NCI-H748 (cell line): ENCODE measurements at regions not wholly inside any gene's neighbourhood (a gene's known extent, or its start where the extent isn't known, plus 50 kb on each side); places are given as distances from the start of the nearest gene placed in this dataset.

Source experiments
- DNase-seq: peaks from one replicate; lab custom pipeline; 2025; ENCODE audit not compliant: unreplicated experiment; lab: John Stamatoyannopoulos, UW

DNA sequence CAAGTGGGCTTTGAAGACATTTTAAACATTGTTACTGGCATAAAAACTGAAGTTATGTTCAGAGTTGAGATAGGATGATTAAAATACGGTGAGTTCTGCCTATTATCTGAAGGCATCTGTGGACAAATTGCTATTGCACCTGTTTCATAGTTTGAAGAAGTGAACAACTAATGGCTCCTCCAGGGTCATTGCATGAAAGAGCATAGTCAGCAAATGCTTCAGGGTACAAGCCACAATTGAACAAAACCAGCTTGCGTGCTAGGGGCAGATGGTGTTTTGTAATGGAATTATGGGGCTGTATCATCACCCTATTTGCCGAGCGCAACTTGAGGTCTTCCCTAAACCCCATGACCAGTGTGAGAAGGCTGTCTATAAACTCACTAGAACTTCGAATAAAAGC is 369.1 kb downstream of the MTRR start:
- DNase-seq = no peak

DNA sequence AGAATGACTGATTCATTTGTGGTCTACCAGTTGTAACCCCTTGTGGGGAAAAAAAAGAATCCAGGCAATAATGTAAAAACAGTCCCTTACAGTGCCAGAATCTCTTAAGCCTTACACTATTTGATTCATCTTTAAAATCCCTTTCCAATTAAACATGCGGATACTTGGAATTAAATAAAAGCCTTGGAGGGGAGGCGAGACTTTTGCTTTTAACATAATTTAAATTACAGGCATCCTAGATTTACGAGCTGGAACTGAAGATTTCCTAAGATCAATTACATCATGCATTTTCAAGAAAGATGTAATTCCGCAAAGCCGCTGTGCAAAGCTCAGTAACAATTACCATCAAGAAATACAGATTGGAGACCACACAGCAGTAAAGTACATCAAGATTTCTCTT is 370.2 kb downstream of the MTRR start:
- no peak for DNase-seq

DNA sequence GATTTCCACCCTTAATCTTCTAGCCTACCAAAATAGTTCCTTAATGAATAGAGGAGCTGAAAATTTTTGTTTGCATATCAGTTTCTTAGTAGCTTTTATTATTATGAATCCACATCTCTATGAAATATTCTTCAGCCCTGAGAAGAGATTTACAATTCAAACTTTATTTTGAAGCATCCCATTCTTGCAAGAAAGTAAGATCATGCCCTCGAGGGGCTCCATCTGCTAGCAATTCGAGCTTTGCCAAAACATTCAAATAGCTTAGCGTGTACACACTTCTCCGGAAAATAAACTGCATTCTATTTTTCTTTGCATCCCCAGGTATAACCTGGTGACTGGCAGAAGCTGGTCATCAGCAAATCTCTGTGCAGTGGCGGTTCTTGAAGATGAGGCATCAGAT is 370.7 kb downstream of the MTRR start:
- DNase-seq = no peak

DNA sequence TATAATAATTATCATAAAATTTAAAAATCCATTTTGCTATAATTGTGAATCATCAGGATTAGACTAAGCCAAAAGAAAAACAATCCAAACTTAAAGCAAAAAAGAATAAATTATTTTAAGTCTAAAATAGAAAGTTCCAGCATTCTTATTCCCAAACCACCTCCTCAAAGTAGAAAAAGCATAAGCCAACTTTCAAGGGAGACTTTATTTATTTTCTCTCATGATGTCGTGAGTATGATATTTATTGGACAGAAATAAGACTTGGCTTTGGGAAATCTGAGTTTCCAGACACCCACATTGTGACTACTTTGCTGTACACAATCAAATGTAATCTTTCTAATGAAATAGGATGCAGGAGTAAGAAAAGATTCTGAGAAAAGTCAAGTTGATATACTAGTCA is 372.1 kb downstream of the MTRR start:
- DNase-seq = no peak

DNA sequence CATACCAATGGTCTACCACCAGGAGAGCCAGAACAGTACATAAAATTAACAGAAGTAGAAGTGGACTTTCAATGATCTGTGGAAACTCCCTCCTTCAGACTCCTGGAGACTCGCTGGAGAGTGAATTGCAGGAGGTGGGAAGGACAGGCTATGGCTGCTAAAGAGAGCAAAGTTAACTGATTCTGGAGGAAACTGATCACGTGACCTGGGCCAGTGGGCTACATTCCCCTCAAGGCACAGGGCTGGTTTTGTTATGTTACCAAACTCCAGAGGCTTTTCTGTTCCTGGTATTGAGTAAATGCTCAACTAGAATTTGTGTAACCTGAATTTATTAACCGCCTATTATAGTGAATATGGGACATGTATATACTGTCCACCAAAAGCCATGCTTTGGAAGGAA is 372.6 kb downstream of the MTRR start:
- no peak for DNase-seq

DNA sequence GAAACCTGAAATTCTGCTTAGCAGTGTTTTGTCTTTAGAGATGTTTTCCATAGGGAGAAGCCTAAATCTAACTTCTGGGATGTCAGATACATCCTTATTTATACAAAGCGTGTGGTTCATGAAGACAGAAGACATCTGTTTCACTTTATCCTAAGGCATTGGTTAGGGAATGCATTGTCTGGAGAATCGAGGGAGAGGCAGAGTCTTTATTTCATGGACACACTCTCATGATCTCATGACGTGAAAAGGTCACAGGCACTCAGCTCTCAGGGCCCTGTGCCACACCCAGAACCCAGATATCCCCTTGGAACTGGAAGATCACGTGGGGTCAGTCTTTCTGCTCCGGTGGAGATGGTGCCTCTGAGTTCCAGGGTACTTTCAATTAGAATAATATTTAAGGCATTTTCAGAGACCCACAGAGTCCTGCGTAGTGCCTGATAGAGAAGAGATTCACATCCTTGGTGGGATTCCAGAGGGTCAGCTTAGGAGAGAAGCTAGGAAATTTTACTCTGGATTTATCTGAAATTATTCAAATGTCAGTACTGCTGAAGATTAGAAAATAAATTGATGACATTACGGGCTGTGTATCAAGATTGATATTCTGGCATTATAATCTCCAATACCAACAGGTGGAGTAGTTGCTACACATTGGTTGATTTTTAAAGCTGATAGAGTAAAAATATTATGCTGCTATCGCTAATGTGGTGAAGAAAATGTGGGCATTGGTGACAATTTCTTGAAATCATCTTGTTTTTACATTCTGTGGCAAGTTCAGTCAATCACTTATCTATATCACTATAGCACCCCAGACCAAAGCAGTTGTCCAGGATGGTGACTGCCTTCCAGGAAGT is 378.3 kb downstream of the MTRR start:
- DNase-seq = peak; percentile 47

DNA sequence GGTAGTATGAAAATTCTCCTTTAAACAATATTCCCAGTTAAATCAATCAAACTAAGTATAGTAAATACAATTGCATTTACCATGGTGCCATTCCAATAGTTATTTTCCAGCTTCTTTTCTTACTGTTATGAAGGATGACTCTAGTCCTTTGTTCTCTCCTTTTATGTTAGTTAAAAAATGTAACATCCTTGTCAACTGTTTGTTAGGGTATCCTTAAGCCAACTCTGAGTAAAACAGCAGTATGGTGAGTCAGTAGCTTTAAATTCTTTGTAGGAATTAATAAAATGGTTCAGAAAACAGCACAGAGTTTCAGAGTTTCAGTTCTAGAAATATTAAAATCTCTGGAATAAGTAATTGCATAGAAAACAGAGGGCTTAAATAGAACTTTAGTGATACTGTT is 384.4 kb downstream of the MTRR start:
- no peak for DNase-seq

DNA sequence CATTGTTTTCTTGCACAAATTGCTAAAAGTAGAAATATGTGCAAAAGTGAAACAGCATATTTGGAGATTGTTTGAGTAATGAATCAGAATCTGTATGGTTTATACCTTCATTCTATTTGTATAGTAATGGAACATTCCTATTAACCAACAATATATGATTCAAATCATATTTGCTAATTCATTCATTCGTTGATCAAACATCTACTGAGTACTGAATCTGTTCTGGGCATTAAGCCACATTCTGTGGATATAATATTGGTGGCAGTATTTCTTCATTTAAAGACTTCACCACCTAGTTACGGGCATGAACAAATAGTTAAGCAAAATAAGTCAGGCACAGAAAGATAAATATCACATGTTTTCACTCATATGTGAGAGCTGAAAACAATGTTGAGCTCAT is 385.7 kb downstream of the MTRR start:
- DNase-seq = no peak

DNA sequence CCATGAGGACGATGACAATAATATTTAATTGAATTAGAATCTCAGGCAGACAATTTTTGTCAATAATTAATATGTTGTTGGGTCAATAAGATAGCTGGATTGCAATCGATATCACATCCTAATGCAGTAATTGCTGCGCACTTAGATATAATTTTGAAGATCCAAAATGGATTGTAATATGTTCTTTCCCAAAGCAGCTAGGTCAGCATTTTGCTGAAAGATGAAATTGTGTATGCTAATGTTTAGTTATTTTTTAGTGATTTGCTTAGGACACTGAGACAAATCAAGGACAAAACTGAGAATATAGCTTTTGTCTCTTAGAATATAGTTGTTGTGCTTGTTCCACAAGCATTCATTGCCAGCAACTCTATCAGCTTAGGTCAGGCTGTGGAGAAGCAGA is 389.9 kb downstream of the MTRR start:
- no peak for DNase-seq

DNA sequence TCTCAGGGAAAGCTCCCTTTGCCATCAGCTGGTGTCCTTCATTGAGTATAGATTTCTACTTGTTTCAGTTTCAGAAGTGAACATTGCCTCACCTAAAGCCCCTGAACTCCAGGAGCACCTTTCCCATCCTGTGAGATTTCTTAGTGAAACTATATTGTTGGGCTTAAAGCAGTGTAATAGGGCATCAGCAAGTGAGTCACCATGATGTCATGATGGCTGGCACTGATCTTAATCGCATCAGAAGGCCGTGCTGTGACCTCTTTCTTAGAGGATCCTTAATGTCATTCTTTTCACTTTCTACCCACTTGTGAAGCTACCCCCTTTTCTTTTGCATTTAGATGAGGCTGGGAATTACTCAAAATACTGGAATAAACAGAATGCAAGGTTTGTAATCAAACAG is 401.3 kb downstream of the MTRR start:
- DNase-seq = no peak

DNA sequence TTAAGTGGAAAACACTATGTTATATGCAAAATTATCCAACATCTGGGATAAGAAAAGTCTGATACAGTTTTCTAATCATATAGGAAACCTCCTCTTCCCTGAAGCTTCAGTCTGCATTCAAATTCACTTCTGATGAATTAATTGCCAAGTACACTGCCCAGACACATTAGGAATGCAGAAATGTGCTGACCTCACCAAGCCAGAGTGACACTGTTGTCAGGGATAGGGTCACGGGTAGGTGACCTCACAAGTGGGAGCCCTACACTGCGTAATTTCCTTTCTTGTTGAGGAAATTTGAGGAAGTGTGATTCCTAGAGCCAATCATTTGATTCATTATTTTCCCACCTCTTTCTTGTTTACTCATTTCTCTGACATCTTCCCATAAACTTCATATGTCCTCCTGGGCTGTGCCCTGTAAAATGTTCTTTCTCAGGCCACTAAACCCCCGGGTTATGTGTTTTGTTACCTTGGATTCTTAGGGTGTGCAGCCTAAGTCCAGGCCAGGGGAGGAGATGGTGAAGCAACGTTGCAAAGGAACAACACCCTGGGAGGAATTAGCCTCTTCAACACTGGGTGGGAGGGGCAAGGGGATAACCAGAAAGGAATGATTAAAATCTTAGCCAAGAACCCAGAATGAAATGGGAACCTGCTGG is 411.9 kb downstream of the MTRR start:
- DNase-seq = no peak

DNA sequence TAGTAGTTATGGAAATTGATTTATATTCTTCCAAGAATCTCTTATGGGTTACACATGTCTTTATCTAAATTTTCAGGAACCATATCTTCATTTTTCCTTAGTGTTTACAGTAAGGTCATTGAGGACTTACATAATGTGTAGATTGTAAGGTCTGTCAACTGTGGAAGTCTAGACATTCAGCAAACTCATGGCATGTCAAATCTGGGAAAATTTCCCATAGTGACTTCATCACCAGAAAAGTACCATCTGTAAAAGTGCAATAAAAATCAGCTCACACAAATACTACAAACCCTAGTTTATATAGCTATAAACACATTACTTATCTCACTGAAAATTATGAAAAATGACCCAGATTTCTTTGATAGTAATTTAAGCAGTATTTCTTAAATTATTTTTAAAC is 419.4 kb downstream of the MTRR start:
- DNase-seq = no peak

DNA sequence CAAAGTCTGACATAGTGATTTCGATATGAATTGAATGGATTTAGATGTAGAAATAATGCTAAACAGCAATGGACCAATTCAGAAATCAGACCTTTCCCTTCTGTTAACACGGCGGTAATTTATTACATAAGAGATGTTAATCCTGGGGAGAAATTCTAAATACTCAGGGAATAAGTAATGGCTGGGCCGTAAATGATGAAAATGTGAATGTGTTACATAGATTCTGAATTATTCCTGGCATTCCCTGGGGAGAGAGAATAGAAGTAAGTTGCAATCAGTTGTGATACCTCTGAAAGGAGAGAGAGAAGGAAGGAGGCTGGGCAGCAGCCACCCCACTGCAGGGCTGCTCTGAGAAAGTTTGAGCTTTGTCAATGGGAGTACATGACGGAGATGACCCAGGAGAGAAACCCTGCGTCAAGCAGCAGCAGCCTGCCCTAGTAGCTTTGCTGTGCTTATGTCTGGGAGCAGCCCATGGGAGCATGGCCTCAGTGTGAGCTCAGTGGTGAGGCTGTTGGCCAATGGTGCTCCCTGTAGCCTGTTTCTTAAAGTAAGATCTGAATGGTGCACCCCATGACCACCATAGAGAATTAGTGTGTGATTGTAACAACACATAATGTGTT is 420.1 kb downstream of the MTRR start:
- no peak for DNase-seq

DNA sequence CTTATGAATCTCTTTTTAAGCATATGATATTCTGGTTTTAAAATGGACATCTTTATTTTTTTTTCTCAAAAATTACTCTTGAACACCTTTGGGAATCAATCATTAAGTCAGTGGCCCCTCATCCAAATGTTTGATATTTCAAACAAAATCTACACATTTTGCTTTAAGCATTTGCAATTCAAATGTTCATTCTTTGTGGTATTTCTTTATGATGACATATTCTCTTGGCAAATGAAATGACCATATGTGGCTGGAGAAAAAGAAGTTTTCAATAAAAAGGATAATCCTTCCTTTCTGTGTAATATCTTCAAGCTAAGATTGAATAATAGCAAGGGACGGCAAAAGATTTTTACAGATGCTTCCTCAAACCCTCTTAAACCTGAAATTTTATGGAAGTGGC is 420.8 kb downstream of the MTRR start:
- no peak for DNase-seq

DNA sequence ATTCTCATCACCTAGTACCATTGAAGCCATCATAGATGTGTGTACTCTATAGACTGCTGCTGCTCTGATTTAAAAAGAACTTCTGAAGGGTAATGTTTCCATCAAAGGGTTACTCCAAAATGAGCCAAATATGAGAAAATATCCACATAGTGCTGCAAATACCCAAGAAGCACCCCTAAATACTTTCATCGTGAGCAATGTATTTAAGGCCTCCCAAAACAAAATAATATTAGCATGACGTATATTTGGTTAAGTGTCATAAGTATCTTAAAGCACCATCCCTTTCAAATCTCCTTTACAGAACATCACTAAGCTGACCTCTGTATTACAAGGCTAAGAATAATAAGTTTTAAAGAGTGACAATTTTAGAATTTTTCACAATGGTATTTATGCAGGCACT is 421.8 kb downstream of the MTRR start:
- DNase-seq = no peak

DNA sequence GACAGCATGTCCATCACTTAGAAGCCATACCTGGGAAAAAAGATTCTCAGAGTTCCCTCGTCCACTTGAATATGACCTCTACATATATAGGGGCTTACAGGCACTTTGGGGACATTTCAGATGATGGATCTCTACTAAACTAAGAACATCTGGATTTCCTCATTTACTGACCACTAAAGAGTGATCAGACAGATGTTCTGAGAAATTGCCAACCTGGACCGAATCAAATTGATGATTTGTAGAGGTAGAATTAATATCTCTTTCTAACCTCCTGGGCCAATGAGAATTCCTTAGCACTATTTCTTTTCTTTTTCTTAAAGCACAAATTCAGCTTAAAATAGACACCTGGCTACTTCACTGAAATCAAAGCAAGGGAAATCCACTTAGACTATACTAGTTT is 422.7 kb downstream of the MTRR start:
- DNase-seq = no peak

DNA sequence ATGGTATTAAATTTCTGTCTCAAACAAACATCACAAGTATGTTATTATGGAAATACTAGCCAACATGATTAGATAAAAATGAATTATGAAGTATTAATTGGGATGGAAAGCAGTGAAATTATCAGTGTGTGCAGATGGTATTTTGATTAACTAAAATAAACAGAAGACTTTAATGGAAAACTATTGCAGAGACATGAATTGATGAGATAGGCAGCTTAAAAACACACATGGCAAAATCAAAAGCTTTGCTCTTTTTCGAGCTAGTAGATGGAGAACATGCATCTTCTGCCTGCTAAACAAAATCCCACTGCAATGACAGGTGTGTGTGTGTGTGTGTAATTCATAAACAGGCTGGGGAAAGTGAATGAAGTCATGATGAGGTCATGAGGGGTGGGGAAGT is 426.2 kb downstream of the MTRR start:
- no peak for DNase-seq

DNA sequence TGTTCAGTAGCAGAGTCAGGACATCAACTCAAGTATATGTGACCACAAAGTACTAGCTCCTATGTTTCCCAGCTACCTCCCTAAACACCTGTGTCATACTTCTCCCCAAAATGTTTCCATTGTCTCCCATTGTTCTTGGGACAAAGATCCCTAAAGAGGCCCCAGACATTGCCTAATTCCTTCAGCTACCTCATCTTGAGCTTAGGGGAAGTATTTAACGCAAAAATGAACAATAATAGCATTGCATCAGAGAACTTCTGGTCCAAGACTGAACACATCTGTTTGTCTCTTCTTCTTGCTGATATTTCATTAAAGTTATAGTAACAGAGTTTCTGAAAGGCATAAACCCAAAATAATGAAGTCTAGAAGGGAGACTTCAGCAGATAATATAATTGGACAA is 430.8 kb downstream of the MTRR start:
- DNase-seq = no peak

DNA sequence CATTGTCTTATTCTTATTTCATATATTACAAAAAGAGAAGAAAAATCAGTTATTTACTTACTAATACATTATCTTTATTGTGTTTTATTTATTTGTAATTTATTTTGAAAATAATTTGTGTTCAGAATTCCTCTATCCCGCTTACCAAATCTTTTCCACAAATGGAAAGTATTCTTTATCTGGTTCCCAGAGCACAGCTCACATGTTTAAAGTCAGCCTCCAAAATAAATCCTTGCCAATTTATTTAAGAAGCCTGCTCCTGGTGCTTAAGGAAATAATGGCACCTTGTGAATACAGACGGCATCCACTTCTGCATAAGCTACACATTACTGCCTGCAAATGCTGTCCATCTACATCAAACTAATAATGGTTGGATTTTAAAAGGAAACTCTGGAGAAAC is 435.4 kb downstream of the MTRR start:
- no peak for DNase-seq

DNA sequence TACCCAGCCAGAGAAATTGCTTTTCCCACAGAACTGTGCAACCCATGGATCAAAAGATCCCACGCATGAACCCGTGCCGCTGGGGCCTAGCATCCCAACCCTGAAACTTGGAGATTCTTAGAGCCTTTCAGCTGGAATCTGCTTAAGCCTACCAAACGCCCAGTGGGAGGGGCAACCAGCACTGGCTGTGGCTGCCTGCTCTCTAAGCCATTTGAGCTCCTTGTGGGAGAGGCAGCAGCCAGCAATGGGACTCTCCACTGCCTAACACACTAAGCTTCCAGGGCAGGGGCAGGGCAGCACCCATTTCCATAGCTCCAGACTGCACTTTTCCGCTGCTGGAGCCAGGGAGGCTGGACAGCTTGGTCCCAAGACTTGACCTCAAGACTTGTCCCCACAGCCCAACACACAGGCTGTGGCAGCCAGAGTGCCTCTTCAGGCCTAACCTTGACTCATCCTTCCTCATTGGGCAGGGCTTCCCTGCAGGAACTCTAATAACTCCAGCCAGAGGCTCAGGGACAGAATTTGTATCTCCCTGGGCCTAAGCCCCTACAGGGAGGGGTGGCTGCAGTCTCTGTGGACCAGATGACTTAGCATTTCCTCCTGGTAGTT is 437.4 kb downstream of the MTRR start:
- no peak for DNase-seq

DNA sequence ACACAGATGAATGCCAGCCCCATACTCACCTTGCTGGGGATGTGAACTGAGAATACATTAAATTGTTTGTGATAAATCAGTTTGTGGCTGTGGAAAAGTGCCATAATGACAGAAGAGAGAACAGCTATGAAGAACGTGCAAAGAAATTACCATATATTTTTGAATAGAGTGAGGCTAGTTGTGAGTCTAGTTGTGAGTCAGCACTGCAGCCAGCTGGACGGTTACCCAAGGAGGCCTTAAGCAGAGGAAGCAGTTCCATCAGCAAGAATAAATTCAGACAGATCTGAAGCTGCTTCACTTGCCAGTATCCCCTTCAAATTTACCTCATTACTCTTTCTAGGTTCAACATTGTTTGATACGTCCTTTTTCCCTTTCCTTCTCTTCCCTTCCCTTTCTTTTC is 446.0 kb downstream of the MTRR start:
- no peak for DNase-seq
